GM10266 (cell line): ENCODE measurements at regions not wholly inside any gene's neighbourhood (a gene's known extent, or its start where the extent isn't known, plus 50 kb on each side); places are given as distances from the start of the nearest gene placed in this dataset.

Experiments used
- DNase-seq: peaks from one replicate; pipeline ENCODE4 v3.0.0; 2012; ENCODE audit errors: extremely low spot score
- TF ChIP-seq, protein P1 (sequence below): IDR thresholded peaks from 2 replicates; pipeline ENCODE4 v1.5.1; 2012; ENCODE audit warnings: mild to moderate bottlenecking, low read depth; ENCODE audit not compliant: control insufficient read depth, insufficient read depth; ENCODE audit errors: missing control alignments

DNA sequence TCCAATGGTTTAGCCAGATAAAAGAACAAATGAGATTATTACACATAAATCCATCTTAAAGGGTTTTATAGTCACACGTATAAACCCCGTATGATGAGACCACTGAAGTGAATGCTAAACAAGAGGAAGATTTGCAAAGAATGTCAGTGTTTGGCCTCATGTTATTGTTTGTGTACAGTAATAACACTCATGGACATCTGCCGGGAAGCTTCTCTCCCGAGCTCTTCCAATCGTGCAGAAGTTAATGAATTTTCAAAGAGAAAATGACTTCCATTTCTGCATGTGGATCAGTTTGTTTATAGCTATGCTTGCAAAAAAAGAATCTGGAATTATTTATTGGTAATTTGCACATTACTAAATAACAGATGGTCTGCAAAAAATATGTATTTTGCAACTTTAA lies 88.5 kb upstream of the APCDD1 start:
- TF ChIP-seq, protein P1, sequence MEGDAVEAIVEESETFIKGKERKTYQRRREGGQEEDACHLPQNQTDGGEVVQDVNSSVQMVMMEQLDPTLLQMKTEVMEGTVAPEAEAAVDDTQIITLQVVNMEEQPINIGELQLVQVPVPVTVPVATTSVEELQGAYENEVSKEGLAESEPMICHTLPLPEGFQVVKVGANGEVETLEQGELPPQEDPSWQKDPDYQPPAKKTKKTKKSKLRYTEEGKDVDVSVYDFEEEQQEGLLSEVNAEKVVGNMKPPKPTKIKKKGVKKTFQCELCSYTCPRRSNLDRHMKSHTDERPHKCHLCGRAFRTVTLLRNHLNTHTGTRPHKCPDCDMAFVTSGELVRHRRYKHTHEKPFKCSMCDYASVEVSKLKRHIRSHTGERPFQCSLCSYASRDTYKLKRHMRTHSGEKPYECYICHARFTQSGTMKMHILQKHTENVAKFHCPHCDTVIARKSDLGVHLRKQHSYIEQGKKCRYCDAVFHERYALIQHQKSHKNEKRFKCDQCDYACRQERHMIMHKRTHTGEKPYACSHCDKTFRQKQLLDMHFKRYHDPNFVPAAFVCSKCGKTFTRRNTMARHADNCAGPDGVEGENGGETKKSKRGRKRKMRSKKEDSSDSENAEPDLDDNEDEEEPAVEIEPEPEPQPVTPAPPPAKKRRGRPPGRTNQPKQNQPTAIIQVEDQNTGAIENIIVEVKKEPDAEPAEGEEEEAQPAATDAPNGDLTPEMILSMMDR, result no peak
- no peak for DNase-seq

DNA sequence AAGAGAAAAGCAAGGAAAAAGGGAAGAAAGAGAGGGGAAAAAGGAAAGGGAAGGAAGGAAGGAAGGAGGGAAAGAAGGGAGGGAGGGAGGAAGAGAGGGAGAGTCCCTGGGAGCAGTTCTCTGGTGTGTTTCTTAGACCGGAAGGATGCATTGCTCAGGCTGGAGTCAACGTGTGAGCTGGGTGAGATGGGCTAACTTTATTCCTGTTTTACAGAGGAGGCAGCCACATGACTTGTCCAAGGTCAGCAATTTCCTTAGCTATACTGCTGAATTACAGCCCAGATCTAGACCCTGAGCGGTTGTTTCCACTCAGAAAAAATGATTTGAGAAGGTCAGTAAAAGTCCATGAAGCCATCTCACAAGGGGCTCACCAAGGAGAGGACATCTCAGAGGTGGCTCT lies 86.6 kb upstream of the APCDD1 start:
- TF ChIP-seq, protein P1, result no peak
- DNase-seq, result no peak

DNA sequence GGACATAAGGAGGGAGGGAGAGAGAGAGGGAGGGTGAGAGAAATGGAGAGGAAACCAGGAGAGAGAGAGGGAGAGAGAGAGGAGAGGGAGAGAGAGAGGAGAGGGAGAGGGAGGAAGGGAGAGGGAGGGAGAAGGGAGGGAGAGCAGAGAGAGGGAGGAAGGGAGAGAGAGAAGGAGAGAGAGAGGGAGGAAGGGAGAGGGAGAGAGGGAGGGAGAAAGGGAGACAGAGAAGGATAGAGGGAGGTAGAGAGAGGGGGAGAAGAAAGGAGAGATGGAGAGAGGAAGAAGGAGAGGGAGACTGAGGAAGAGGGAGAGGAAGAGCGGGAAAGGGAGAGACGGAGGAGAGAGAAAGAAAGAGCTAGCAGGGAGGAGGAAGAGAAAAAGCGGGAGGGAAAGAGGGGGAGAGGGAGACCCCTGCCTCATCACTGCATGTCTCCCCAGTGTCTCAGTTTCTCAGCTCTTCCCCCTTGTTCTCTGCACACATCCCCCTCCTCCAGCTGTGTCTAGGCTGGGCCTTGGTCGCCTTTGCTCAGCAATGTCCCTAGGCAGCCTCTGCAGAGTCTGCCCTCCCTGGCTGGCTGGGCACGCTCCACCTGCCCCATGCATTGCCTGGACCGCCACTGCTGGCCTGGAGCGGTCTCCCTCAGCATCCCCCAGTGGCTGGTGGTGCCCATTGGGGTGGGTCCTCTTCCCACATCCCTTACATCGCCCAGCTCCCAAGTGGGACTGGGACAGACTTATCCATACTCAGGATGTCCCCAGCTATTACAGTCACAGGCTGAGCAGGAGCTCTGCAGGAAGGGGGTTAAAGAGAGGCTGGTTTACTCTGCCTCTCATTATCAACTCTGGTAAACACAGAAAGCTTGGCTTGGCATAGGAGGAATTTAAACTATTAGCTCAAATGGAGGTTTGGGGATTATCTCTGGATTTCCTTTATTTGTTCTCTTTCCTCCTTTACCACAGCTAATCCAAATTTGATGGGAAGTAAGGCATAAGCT lies 85.7 kb upstream of the APCDD1 start:
- DNase-seq, result no peak
- TF ChIP-seq, protein P1, result no peak

DNA sequence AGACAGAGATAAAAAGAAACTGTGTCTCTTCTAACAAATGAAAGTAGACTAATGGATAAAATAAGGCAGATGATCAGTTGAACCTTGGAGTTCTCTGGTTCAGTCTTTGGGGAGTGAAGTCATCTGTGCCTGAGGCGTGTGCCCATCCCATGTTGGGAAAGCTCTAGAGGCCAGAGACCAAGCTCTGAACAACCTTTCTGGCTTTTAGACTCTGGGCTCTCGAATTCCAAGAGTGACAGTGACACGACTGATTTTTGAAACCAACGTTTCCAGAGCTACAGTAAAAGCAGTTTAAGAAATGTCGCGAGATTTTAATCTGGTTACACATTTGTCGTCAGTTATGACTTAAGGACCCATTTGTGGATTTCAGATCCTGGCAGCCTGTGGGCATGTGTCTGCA lies 83.7 kb upstream of the APCDD1 start:
- TF ChIP-seq, protein P1, result no peak
- no peak for DNase-seq

DNA sequence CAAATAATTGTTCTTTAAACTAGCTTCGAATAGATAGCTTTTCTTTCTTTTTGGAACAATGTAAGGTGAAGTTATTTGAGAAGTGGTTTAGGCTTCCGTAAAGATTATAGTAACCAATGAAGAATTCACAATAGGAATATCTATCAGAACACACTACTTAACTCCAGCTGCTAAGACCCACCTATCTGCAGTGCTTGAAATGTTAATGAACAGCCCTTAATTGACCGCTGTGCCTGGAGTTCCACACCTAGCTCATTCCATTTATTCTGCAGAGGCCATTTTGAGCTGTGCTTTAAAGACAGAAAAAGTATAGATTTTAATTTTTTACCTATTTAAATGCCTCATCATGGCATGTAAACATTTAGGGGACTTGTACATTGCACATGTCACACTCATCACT lies 83.3 kb upstream of the APCDD1 start:
- TF ChIP-seq, protein P1, result no peak

DNA sequence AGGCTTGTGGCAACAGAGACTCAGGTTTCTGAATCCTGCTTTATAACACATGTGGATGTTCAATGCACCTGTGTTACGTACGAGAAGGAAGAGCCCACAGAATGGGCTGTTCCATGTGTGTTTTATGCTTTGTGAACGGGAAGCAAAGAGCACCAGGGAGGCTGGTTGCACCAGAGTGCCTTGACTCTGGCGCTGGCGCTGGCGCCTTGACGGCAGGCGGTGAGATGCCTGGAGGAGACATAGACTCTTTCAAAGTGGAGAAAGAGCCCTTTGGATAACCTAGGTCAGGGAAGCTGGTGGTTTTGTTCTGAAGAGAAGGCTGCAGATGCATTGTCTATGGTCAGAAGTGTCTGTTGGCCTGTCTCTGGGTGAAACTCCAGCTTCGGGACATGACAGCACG lies 80.2 kb upstream of the APCDD1 start:
- no peak for DNase-seq
- TF ChIP-seq, protein P1, result no peak

More for the DNA sequence above, 83.3 kb upstream of the APCDD1 start:
- DNase-seq, result no peak

DNA sequence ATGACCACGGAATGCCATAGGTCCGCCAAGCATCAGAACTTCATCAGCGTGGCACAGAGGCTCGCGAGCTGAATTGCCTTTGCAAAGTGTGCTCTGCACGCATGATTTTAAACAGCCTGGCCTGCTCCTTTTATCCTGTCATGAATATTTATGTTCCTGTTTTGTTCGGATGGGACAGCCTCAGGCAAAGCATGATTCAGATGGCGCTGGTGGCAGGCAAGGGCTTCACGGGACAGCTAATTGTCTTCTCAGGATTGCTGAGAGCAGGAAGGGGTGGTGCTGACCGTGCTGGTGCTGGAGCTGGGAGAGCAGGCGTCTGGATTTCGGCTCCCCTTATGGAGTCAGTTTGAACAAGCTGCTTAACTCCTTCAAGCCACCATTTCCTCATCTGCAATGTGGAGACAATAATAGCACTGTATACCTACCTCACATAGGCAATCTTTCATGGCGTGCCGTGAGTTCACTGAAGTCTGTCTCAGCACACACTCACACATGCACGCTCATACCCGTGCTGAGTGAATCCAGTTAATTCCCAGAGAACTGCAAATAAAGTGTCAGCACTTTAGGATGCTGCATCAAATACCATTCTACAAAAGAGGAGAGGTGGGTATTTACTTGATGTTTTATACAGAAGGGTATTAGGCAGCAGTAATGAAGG lies 79.7 kb upstream of the APCDD1 start:
- TF ChIP-seq, protein P1, result no peak
- no peak for DNase-seq
